ENCODE measurements at regions not wholly inside any gene's neighbourhood (a gene's known extent, or its start where the extent isn't known, plus 50 kb on each side); places are given as distances from the start of the nearest gene placed in this dataset.
"Not testable (repeated sequence)": the region's sequence is repeated elsewhere in the genome, so short reads cannot be mapped to it uniquely, and the experiment has no call there.

- not testable (repeated sequence) for DNase-seq (ENCODE audit: low read depth)
Observed at GRCh38 chr1:145482214-145482860, 56.9 kb upstream of the NBPF20 start.

GRCh38 chr1:145475962-145476361 is 50.6 kb upstream of the NBPF20 start:
- DNase-seq (ENCODE audit: low read depth) = not testable (repeated sequence)

GRCh38 chr1:145475369-145475915 is 50.0 kb upstream of the NBPF20 start:
- not testable (repeated sequence) for DNase-seq (ENCODE audit: low read depth)

Measured in Daoy (cell line).